Liver (tissue), 8 donors: ENCODE measurements at regions not wholly inside any gene's neighbourhood (a gene's known extent, or its start where the extent isn't known, plus 50 kb on each side); places are given as distances from the start of the nearest gene placed in this dataset.
"Not testable (repeated sequence)": the region's sequence is repeated elsewhere in the genome, so short reads cannot be mapped to it uniquely, and the experiment has no call there.

Source experiments
- DNase-seq: peaks from one replicate; pipeline ENCODE4 v3.0.0-alpha.2; 2017; ENCODE audit warnings: low spot score
- H3K27ac ChIP-seq, 2 donors: one replicate each; pipeline ENCODE4 v1.7.0; 2013; ENCODE audit warnings: inconsistent platforms in 2 of 2, low read length in 2 of 2, control low read depth in 1 of 2, low read depth in 1 of 2, mild to moderate bottlenecking in 1 of 2
- H3K27me3 ChIP-seq, 4 donors: one replicate each; pipeline versions ENCODE4 v1.6.1 to v1.7.0; 2013; ENCODE audit warnings: low read length in 3 of 4, inconsistent platforms in 1 of 4, mild to moderate bottlenecking in 1 of 4, moderate library complexity in 1 of 4; ENCODE audit not compliant: control insufficient read depth in 4 of 4, insufficient read depth in 4 of 4
- H3K36me3 ChIP-seq, 4 donors: one replicate each; pipeline versions ENCODE4 v1.6.1 to v1.7.0; 2013; ENCODE audit warnings: low read length in 3 of 4, mild to moderate bottlenecking in 3 of 4, low read depth in 1 of 4, moderate library complexity in 1 of 4; ENCODE audit not compliant: control insufficient read depth in 4 of 4, insufficient read depth in 3 of 4
- H3K4me1 ChIP-seq, 4 donors: one replicate each; pipeline versions ENCODE4 v1.6.1 to v1.7.0; 2013; ENCODE audit warnings: low read length in 3 of 4, mild to moderate bottlenecking in 3 of 4, moderate library complexity in 1 of 4; ENCODE audit not compliant: control insufficient read depth in 4 of 4, insufficient read depth in 4 of 4
- H3K4me3 ChIP-seq, 3 donors: one replicate each; pipeline versions ENCODE4 v1.6.1 to v1.7.0; 2013; ENCODE audit warnings: low read length in 3 of 3, control low read depth in 1 of 3, low read depth in 1 of 3, mild to moderate bottlenecking in 1 of 3
- H3K9ac ChIP-seq, 2 donors: one replicate each; pipeline ENCODE4 v1.7.0; 2013; ENCODE audit warnings: low read length in 2 of 2, mild to moderate bottlenecking in 2 of 2, moderate library complexity in 2 of 2, control low read depth in 1 of 2, low read depth in 1 of 2
- H3K9me3 ChIP-seq, 4 donors: one replicate each; pipeline versions ENCODE4 v1.6.1 to v1.7.0; 2013; ENCODE audit warnings: low read length in 3 of 4; ENCODE audit not compliant: control insufficient read depth in 4 of 4
- ATF3 ChIP-seq: IDR thresholded peaks from 2 replicates; pipeline ENCODE4 v1.6.1; 2016; ENCODE audit warnings: antibody characterized with exemption
- FOXA1 ChIP-seq: IDR thresholded peaks from 2 replicates; pipeline ENCODE4 v1.6.1; 2016; ENCODE audit warnings: antibody characterized with exemption
- FOXA2 ChIP-seq: IDR thresholded peaks from 2 replicates; pipeline ENCODE4 v1.6.1; 2016; ENCODE audit warnings: antibody characterized with exemption
- JUND ChIP-seq, 2 donors: IDR thresholded peaks; 2 replicates each; pipeline ENCODE4 v1.6.1; 2016; ENCODE audit warnings: antibody characterized with exemption in 2 of 2
- NR2F2 ChIP-seq: IDR thresholded peaks from 2 replicates; pipeline ENCODE4 v1.6.1; 2016; ENCODE audit warnings: antibody characterized with exemption
- RAD21 ChIP-seq, 2 donors: IDR thresholded peaks; 2 replicates each; pipeline ENCODE4 v1.6.1; 2016; ENCODE audit warnings: antibody characterized with exemption in 2 of 2, mild to moderate bottlenecking in 2 of 2
- TAF1 ChIP-seq: conservative IDR thresholded peaks from 2 replicates; pipeline ENCODE4 v1.6.1; 2016; ENCODE audit warnings: antibody characterized with exemption, mild to moderate bottlenecking
- YY1 ChIP-seq: IDR thresholded peaks from 2 replicates; pipeline ENCODE4 v1.6.1; 2016; ENCODE audit warnings: antibody characterized with exemption, mild to moderate bottlenecking
- WGBS: extraction: QIAGEN DNeasy Blood & Tissue Kit; methylation state at CpG from one replicate; pipeline ENCODE4 v1.1.7; 2013; 5-methylcytosine and 5-hydroxymethylcytosine counted together
- TF ChIP-seq, protein P1 (sequence below): IDR thresholded peaks from 2 replicates; pipeline ENCODE4 v1.6.1; 2016; ENCODE audit warnings: antibody characterized with exemption
- TF ChIP-seq, protein P2 (sequence below): IDR thresholded peaks from 2 replicates; pipeline ENCODE4 v1.6.1; 2016; ENCODE audit warnings: antibody characterized with exemption
- TF ChIP-seq, protein P3 (sequence below): fragments of 150-350 bp; IDR thresholded peaks from 2 replicates; pipeline ENCODE4 v1.5.1; 2017; ENCODE audit warnings: improper control_type of control experiment, low read depth, low read length; ENCODE audit not compliant: missing input control
- donor health status: healthy.
- donor health status: healthy.
- donor health status: healthy.
- donor health status: healthy.
- donor health status: healthy.

DNA sequence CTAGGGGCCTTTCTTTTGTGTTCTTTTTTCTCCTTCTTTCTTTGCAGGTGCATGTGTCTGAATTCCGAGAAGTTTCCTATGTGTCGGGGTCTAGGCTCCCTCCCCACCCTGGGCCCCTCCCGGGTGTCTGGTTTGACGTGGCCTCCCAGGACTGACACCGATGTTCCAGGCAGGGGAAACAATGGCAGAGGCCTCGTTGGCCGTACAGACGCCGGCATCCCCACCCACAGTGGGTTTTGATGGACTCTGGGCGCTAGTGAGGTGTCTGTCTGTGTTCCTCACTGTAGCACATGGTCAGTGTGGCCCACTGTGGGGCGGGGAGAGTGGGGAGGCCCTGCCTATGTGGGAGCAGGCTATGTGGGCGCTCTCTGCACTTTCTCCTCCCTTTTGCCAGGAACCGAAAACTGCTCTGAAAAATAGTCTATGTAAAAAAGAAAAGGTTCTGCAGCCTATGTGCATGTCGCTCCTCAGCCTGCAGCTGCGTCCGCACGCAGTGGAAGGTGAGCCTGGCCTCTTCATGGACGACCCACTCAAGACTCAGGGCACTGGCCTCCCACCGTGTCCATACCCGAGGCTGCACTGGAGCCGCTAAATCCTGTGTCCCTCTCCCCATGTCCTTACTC lies 90.9 kb upstream of the ASB18 start (continued):
- no peak for TF ChIP-seq TAF1
- TF ChIP-seq, protein P1, sequence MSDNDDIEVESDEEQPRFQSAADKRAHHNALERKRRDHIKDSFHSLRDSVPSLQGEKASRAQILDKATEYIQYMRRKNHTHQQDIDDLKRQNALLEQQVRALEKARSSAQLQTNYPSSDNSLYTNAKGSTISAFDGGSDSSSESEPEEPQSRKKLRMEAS: no peak

- Histone ChIP-seq H3K4me1 (peaks cover 0 to 2% (median 0%) of the 10 kb centered on the region in 4 donors), H3K36me3 (no peaks in the 10 kb centered on the region), H3K27me3 (no peaks in the 10 kb centered on the region), H3K9me3 (no peaks in the 10 kb centered on the region), H3K27ac (no peak overlapping the region), H3K9ac (no peak overlapping the region), H3K4me3 (no peak overlapping the region)
- TF ChIP-seq FOXA2 (no peak), RAD21 (IDR thresholded peaks at IDR 0.05) (no peak), JUND (IDR thresholded peaks at IDR 0.05) (no peak), YY1 (no peak), NR2F2 (no peak)
- TF ChIP-seq, protein P2, sequence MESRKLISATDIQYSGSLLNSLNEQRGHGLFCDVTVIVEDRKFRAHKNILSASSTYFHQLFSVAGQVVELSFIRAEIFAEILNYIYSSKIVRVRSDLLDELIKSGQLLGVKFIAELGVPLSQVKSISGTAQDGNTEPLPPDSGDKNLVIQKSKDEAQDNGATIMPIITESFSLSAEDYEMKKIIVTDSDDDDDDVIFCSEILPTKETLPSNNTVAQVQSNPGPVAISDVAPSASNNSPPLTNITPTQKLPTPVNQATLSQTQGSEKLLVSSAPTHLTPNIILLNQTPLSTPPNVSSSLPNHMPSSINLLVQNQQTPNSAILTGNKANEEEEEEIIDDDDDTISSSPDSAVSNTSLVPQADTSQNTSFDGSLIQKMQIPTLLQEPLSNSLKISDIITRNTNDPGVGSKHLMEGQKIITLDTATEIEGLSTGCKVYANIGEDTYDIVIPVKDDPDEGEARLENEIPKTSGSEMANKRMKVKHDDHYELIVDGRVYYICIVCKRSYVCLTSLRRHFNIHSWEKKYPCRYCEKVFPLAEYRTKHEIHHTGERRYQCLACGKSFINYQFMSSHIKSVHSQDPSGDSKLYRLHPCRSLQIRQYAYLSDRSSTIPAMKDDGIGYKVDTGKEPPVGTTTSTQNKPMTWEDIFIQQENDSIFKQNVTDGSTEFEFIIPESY: no peak
- TF ChIP-seq, protein P1: no peak
- WGBS: 80% methylated on average over 9 of the region's 9 CpGs
- DNase-seq: no peak
Measured at GRCh38 chr2:236355911-236356310, 91.7 kb upstream of the ASB18 start.

DNA sequence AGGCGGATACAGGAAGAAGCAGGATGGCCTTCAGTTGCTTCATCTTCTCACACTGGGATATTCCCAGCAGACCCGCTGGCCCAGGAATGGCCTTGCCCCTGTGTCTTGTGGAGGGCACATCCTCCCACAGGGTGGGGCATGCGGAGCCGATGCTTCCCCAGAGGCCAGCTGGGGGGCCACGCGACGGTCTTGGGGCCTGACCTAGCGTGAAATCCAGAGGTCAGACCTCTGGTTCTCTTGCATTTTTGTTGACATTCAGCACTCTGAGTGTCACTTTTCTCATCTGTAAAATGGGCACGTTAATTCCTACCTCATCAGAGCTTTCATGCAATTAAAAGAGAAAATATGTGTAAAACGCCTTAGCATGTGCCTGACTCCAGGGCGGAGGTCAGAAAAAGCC lies 92.1 kb upstream of the ASB18 start:
- 91% methylated on average over 9 of the region's 11 CpGs for WGBS
- DNase-seq, H3K27ac ChIP-seq, H3K36me3 ChIP-seq, H3K4me3 ChIP-seq, H3K27me3 ChIP-seq, H3K9me3 ChIP-seq, H3K4me1 ChIP-seq, H3K9ac ChIP-seq: not testable (repeated sequence)

DNA sequence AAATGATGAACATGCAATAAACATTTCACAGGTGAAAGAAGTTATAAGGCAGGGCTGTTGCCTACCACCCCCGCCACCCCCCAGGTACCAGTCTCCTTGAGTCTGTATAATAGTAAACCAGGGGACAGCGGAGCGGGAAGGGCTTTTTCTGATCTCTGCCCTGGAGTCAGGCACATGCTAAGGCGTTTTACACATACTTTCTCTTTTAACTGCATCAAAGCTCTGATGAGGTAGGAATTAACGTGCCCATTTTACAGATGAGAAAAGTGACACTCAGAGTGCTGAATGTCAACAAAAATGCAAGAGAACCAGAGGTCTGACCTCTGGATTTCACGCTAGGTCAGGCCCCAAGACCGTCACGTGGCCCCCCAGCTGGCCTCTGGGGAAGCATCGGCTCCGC lies 94.3 kb upstream of the ASB18 start:
- H3K9me3 ChIP-seq, H3K27ac ChIP-seq, H3K4me1 ChIP-seq, H3K36me3 ChIP-seq, DNase-seq, H3K4me3 ChIP-seq, H3K9ac ChIP-seq, H3K27me3 ChIP-seq: not testable (repeated sequence)
- 88% methylated on average over 9 of the region's 10 CpGs for WGBS

DNA sequence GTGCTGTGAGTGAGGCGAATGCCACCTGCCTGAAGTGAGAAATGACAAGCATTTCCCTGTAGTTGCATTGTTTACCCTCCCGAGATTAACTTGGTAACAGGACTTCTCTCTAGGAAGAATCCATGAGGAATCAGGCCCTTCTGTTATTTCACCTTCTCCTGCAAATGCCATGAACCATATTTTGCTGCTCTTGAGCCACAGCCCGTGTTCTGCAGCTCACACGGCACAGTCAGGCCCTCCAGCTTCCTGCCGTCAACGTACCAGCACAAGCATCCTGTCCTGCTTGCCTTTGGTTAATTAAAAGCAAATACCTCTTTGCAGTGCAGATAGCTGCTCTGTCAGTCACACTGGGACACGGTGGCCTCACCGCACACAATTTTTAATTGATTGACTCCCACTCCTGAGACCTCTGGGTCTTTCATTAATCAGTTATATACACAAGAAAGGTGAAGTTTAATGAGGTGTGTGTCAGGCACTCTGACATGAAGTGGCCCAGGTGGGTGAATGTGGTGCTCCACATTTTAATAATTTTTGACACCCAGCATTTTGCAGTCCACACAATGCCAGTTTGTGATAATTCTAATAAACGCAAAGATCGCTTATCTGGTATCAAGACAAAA lies 95.3 kb upstream of the ASB18 start:
- H3K27ac ChIP-seq: no peak overlapping the region
- TF ChIP-seq ATF3 (no peak), YY1 (no peak), TAF1 (no peak), FOXA1 (no peak)
- TF ChIP-seq, protein P3, sequence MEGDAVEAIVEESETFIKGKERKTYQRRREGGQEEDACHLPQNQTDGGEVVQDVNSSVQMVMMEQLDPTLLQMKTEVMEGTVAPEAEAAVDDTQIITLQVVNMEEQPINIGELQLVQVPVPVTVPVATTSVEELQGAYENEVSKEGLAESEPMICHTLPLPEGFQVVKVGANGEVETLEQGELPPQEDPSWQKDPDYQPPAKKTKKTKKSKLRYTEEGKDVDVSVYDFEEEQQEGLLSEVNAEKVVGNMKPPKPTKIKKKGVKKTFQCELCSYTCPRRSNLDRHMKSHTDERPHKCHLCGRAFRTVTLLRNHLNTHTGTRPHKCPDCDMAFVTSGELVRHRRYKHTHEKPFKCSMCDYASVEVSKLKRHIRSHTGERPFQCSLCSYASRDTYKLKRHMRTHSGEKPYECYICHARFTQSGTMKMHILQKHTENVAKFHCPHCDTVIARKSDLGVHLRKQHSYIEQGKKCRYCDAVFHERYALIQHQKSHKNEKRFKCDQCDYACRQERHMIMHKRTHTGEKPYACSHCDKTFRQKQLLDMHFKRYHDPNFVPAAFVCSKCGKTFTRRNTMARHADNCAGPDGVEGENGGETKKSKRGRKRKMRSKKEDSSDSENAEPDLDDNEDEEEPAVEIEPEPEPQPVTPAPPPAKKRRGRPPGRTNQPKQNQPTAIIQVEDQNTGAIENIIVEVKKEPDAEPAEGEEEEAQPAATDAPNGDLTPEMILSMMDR: no peak
- WGBS: 60% methylated on average over 10 of the region's 10 CpGs

More for the DNA sequence above, 95.3 kb upstream of the ASB18 start:
- Histone ChIP-seq H3K27me3 (no peaks in the 10 kb centered on the region), H3K4me3 (no peak overlapping the region), H3K4me1 (peaks cover 0 to 2% (median 0%) of the 10 kb centered on the region in 4 donors), H3K9ac (no peak overlapping the region), H3K36me3 (no peaks in the 10 kb centered on the region), H3K9me3 (no peaks in the 10 kb centered on the region)
- peak; percentile 10 for DNase-seq
